Left renal pelvis (tissue), 4 donors: ENCODE measurements at regions not wholly inside any gene's neighbourhood (a gene's known extent, or its start where the extent isn't known, plus 50 kb on each side); places are given as distances from the start of the nearest gene placed in this dataset.
"Not testable (repeated sequence)": the region's sequence is repeated elsewhere in the genome, so short reads cannot be mapped to it uniquely, and the experiment has no call there.

ENCODE experiments used
- DNase-seq, 4 donors: peaks; one replicate each; pipeline ENCODE4 v3.0.0-alpha.2; 2013; ENCODE audit warnings: low read depth in 4 of 4, low spot score in 3 of 4

DNA sequence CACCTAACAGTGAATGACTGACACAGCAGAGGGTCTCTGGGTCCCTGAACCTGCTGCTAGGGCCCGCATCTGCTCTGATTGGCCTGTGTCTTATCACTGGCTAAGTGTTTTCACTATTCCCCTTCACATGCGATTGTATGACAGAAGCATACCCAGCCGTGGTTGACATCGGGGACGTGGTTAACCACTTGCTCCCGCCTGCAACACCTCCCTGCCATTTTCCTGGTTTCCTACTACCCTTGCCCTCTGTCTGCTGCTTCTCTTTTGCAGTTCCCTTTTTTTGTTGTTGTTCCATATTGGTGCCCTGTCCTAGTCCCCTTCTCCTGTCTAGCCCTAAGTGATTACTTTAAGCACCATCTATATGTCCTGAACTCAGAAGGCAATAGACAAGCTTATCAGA lies 177.0 kb downstream of the RGS9 start:
- no peak for DNase-seq

- DNase-seq: no peak
These were observed 175.7 kb downstream of the RGS9 start for GRCh38 chr17:65312718-65313377.

DNA sequence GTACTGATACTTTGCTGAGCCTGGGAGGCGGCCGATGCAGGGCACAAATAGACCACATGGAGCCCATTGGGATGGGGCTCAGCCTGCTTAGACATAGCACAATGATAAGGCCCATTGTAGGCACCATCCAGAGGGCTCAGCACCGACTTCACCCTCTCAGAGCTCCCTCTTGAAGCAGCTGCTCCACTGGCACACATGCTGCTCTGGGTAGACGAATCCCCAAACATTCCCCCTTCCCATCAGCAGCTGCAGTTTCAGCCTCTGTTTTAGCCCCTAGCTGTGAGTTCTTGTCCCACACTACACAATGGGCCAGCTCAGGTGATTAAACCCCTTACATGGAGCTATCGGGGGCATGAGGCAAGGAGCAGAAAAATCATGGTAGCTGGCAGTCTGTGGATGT lies 174.1 kb downstream of the RGS9 start:
- DNase-seq: no peak

DNA sequence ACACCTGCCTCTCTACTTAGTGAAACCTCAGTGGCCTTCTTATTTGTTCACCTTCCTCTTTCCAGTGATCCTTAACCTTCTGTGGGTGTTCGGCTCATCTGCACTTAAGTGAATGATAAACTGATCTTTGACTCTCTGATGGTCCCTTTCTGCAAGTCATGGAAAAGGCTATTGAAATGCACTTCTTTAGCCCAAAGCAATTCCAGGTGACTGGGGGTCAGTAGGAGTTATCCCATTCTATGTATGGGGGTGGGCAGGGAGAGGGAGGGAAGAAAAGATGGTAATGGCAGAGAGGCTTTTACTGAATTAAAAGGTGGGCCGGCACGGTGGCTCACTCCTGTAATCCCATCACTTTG lies 170.8 kb downstream of the RGS9 start:
- no peak for DNase-seq

GRCh38 chr17:65307081-65307960 lies 170.2 kb downstream of the RGS9 start:
- DNase-seq: no peak

- DNase-seq: no peak
These were observed 168.6 kb downstream of the RGS9 start for GRCh38 chr17:65305778-65306177.

- DNase-seq: no peak
These were observed 167.9 kb downstream of the RGS9 start for GRCh38 chr17:65305116-65305515.

GRCh38 chr17:65301882-65302281 lies 164.7 kb downstream of the RGS9 start:
- not testable (repeated sequence) for DNase-seq

GRCh38 chr17:65301184-65301583 lies 164.0 kb downstream of the RGS9 start:
- no peak for DNase-seq

- no peak for DNase-seq
These were observed 160.7 kb downstream of the RGS9 start for GRCh38 chr17:65297916-65298315.

DNA sequence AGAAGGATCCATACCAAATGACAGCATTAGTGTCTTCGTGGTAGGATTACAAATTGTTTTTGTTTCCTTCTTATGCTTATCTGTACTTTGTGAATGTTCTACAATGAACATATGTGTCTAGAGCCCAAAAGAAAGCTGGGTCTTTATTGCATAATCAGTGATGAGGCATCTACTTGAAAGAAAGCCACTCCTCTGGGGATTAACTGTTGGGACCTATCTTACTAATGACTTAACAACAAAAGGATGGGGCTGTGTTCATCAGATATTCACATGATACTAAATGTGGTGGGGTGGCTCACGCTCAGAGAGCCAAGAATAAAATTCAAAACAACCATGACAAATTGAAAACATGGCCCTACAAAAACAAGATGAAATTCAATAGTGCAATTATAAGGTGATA lies 160.2 kb downstream of the RGS9 start:
- DNase-seq: no peak

GRCh38 chr17:65294181-65294719 lies 157.1 kb downstream of the RGS9 start:
- DNase-seq: peak in 3 of 4 donors; percentile 39 to 53 (median 45)

GRCh38 chr17:65293584-65294180 lies 156.5 kb downstream of the RGS9 start:
- DNase-seq: no peak

DNA sequence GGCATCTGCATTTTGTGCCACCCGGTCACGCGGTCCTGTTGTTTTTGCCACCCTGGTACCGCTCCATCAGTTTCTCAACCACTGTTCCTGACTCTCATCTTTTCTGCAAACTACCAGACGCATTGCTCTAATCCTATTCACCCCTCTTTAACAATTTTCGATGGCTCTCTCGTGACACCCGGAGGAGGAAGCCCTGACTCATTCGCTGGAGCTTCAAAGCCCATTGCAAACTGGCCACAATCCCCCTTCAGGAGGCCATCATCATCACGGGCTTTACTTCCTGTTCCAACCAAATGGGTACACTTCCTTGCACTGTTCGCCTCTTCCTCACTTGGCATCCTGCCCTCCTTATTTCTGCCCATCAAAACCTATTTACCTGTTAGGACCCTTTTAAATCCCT lies 155.3 kb downstream of the RGS9 start:
- DNase-seq: no peak

DNA sequence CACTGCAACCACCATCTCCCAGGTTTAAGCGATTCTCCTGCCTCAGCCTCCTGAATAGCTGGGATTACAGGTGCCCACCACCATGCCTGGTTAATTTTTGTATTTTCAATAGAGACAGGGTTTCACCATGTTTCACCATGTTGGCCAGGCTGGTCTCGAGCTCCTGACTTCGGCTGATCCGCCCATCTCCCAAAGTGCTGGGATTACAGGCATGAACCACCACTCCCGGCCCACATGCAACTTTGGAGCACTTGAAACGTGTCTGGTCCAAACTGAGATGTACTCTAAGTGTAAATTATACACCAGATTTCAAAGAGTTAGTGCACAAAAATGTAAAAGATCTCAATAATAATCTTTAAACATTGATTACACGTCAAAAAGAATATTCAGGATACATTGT lies 154.1 kb downstream of the RGS9 start:
- not testable (repeated sequence) for DNase-seq

DNA sequence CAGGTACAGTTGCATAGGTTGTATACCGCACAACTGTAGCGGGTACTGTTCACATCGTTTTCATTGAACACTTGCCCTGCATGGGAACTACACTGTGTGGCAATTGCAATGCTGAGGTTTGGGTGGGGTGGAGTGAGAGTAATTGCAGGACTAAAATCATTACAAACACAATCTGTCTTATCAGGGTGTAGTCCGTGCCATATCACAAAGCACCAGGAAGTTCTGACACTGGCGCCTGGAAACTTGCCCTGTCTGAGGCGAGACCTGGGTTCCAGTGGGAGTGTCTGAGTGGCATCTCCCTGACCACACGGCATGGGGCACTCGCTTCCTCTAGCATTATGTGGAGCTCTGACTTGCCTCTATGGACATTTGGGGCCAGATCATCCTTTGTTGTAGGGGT lies 153.4 kb downstream of the RGS9 start:
- DNase-seq: no peak

DNA sequence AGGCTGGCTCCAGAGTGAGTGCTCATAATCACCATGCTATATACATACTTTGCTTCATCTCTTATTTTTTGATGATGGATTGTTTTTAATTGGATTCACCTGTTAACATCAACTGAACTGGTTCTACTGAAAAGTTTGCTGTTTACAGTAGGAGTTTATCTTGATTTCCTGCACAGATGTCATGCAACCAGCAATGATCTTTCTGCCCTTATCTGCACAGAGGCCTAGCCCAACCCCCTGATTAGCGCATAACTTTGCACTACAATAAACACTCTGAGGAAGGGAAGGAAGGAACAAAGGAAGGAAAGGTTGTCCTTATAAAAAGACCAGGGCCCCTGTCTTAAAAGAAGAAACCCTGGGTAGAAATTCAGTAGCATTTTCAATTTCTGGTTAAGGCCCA lies 152.9 kb downstream of the RGS9 start:
- DNase-seq: no peak

DNA sequence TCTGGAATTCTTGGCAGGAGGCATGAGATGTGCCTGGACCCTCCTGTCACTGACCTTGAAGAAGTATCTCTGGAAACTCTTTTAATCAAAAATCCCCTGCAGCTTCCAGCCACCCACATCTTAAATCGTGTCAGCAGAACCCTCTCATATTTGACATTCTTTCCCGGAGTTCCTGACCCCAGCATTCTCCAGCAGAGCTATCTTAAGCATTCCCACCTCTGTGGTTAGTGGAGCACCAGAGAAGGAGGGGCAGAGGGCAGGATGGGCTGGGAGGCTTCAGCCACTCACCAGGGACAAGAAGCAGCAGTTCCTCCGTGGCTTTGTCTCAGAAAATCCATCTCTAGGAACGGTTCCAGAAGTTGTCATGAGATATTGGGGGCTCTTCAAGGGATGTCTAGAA lies 149.9 kb downstream of the RGS9 start:
- DNase-seq: no peak

- DNase-seq: no peak
These were observed 146.5 kb downstream of the RGS9 start for GRCh38 chr17:65283704-65284103.

DNA sequence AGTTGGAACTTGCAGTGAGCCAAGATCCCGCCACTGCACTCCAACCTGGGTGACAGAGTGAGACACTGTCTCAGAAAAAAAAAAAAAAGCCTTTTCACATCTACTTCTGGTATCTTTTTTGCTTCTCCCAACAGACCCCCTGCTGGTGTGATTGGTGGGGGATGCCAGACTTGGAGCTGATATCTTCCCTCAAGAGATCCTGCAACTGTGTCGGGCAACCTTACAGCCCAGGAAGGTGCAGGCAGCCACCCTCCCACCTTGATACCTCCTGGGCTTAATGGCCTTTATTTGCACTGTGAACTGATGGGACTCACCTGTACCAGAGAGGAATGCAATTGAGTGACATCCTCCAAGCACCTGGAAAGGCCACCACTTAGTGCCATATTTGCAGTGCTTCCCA lies 142.3 kb downstream of the RGS9 start:
- no peak for DNase-seq

DNA sequence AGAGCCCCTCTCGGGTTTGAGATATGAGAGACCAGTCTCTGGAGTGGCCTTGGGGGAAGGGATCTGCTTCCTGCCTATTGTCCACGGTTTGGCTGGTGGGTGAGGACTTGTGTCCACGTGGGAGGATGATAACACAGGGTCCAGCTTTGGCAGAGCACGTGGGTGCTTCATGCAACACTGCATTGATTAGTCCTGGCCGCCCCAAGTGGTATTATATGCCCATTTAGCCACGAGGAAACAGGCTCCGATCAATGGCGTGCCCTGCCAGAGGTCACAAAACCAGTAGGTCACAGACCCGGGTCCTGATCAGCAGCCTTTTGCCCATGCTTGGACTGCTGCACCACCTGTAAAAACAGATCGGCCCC lies 141.6 kb downstream of the RGS9 start:
- DNase-seq: no peak
